GM19463 (cell line): ENCODE measurements at regions not wholly inside any gene's neighbourhood (a gene's known extent, or its start where the extent isn't known, plus 50 kb on each side); places are given as distances from the start of the nearest gene placed in this dataset.
"Not testable (repeated sequence)": the region's sequence is repeated elsewhere in the genome, so short reads cannot be mapped to it uniquely, and the experiment has no call there.

ENCODE experiments used
- ATAC-seq: cut with Tn5 transposase; IDR thresholded peaks from one replicate; pipeline ENCODE4 v1.9.1; 2021; ENCODE audit warnings: mild to moderate bottlenecking, moderate library complexity; ENCODE audit not compliant: unreplicated experiment

GRCh38 chr5:58207076-58207475 lies 252.8 kb downstream of the PLK2 start:
- no peak for ATAC-seq

GRCh38 chr5:58204966-58205365 lies 254.9 kb downstream of the PLK2 start:
- no peak for ATAC-seq

- ATAC-seq: no peak
Observed at GRCh38 chr5:58202941-58203444, 256.9 kb downstream of the PLK2 start.

- no peak for ATAC-seq
Observed at GRCh38 chr5:58201922-58202648, 257.8 kb downstream of the PLK2 start.

- ATAC-seq: no peak
Observed at GRCh38 chr5:58200451-58200850, 259.4 kb downstream of the PLK2 start.

GRCh38 chr5:58199087-58199486 lies 260.8 kb downstream of the PLK2 start:
- no peak for ATAC-seq

- no peak for ATAC-seq
Observed at GRCh38 chr5:58198330-58198729, 261.6 kb downstream of the PLK2 start.

GRCh38 chr5:58197875-58198274 lies 262.0 kb downstream of the PLK2 start:
- ATAC-seq: no peak

- ATAC-seq: no peak
Observed at GRCh38 chr5:58191443-58191842, 268.4 kb downstream of the PLK2 start.

- no peak for ATAC-seq
Observed at GRCh38 chr5:58188262-58188651, 271.6 kb downstream of the PLK2 start.

- no peak for ATAC-seq
Observed at GRCh38 chr5:58187432-58188261, 272.2 kb downstream of the PLK2 start.

GRCh38 chr5:58185801-58186200 lies 274.1 kb downstream of the PLK2 start:
- no peak for ATAC-seq

- no peak for ATAC-seq
Observed at GRCh38 chr5:58185397-58185796, 274.5 kb downstream of the PLK2 start.

- ATAC-seq: no peak
Observed at GRCh38 chr5:58184910-58185309, 275.0 kb downstream of the PLK2 start.

- ATAC-seq: no peak
Observed at GRCh38 chr5:58183786-58184085, 276.1 kb downstream of the PLK2 start.

GRCh38 chr5:58183078-58183785 lies 276.7 kb downstream of the PLK2 start:
- ATAC-seq: no peak

GRCh38 chr5:58182287-58182841 lies 277.5 kb downstream of the PLK2 start:
- ATAC-seq: no peak

- no peak for ATAC-seq
Observed at GRCh38 chr5:58181578-58182286, 278.2 kb downstream of the PLK2 start.

GRCh38 chr5:58172946-58173345 lies 286.9 kb downstream of the PLK2 start:
- ATAC-seq: no peak

- no peak for ATAC-seq
Observed at GRCh38 chr5:58165152-58165551, 294.7 kb downstream of the PLK2 start.

- ATAC-seq: not testable (repeated sequence)
Observed at GRCh38 chr5:58161889-58162288, 298.0 kb downstream of the PLK2 start.
